Activated CD8-positive, alpha-beta T cell treated with anti-CD3 and anti-CD28 coated beads for 36 hours (primary cell): ENCODE measurements at regions not wholly inside any gene's neighbourhood (a gene's known extent, or its start where the extent isn't known, plus 50 kb on each side); places are given as distances from the start of the nearest gene placed in this dataset.

Source experiments
- ATAC-seq: fragments of 200-7000 bp; cut with Tn5 transposase; one replicate; pipeline ENCODE4 v1.10.0; 2021; ENCODE audit warnings: mild to moderate bottlenecking, moderate library complexity
- CTCF ChIA-PET: fragments of 350-600 bp; sonication (Branson Sonifier 250); formaldehyde crosslinking; loops from one replicate; lab custom pipeline; 2021; ENCODE audit warnings: antibody characterized with exemption; lab: Charles Lee
- POLR2A ChIA-PET: fragments of 350-600 bp; sonication (Branson Sonifier 250); formaldehyde crosslinking; loops from one replicate; lab custom pipeline; 2021; ENCODE audit warnings: antibody characterized with exemption; lab: Charles Lee
- DNase-seq: peaks from one replicate; pipeline ENCODE4 v3.0.0-alpha.2; 2020
- H3K27ac Mint-ChIP-seq: one replicate; pipeline ENCODE4 v1.8.0; 2021; ENCODE audit warnings: mild to moderate bottlenecking, mixed read lengths
- H3K27me3 Mint-ChIP-seq: one replicate; pipeline ENCODE4 v1.8.0; 2021; ENCODE audit warnings: mixed read lengths
- H3K36me3 Mint-ChIP-seq: one replicate; pipeline ENCODE4 v1.8.0; 2021; ENCODE audit warnings: low read depth, mixed read lengths
- H3K4me1 Mint-ChIP-seq: one replicate; pipeline ENCODE4 v1.8.0; 2021; ENCODE audit warnings: low read depth, mixed read lengths
- H3K4me3 Mint-ChIP-seq: one replicate; pipeline ENCODE4 v1.8.0; 2021; ENCODE audit warnings: mild to moderate bottlenecking, moderate library complexity, mixed read lengths
- H3K9me3 Mint-ChIP-seq: one replicate; pipeline ENCODE4 v1.8.0; 2021; ENCODE audit warnings: mixed read lengths
- intact Hi-C: fragments of 100-400 bp; cut with micrococcal nuclease; formaldehyde crosslinking; loops from one replicate; pipeline ENCODE4 v1.10.0; 2022
- TF ChIP-seq, protein P1 (sequence below): fragments of 200-600 bp; IDR thresholded peaks from one replicate; pipeline ENCODE4 v1.8.0; 2022; ENCODE audit warnings: antibody characterized with exemption, mild to moderate bottlenecking

DNA sequence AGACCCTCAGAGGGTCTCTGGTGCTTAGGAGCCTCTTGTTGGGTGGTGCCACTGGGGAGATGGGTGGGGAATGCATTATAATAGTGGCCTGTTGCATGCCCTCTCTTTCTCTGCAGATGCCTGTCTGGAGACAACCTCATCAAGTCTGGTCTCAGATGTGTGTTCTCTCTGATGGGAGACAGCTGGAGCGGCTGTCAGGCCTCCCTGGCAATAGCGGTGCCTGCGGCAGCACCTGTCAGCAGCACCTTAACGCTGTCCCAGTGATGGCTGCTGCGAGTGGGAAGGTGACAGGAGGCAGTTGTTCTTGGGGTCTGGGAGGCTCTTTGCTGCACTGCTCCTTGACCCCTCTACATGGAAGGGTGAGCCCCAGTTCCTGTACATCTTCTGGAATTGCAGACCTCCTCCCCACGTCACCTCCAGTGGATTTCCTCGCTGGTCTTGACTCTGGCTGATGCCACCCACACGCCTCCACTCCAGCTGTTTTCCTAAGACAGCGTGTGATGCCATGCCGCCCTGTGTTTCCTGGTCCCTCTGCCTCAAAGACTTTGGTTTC lies 63.3 kb upstream of the BLCAP start:
- H3K36me3 Mint-ChIP-seq = no peaks in the 10 kb centered on the region
- H3K4me3 Mint-ChIP-seq = no peak overlapping the region
- ATAC-seq = no peak
- DNase-seq = no peak
- intact Hi-C loops = no loop called here
- no peak overlapping the region for H3K27ac Mint-ChIP-seq
- H3K4me1 Mint-ChIP-seq = no peaks in the 10 kb centered on the region
- TF ChIP-seq, protein P1, sequence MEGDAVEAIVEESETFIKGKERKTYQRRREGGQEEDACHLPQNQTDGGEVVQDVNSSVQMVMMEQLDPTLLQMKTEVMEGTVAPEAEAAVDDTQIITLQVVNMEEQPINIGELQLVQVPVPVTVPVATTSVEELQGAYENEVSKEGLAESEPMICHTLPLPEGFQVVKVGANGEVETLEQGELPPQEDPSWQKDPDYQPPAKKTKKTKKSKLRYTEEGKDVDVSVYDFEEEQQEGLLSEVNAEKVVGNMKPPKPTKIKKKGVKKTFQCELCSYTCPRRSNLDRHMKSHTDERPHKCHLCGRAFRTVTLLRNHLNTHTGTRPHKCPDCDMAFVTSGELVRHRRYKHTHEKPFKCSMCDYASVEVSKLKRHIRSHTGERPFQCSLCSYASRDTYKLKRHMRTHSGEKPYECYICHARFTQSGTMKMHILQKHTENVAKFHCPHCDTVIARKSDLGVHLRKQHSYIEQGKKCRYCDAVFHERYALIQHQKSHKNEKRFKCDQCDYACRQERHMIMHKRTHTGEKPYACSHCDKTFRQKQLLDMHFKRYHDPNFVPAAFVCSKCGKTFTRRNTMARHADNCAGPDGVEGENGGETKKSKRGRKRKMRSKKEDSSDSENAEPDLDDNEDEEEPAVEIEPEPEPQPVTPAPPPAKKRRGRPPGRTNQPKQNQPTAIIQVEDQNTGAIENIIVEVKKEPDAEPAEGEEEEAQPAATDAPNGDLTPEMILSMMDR = no peak
- peaks cover 7% of the 10 kb centered on the region for H3K27me3 Mint-ChIP-seq
- ChIA-PET POLR2A (no interaction called here), CTCF (no interaction called here)
- no peaks in the 10 kb centered on the region for H3K9me3 Mint-ChIP-seq

DNA sequence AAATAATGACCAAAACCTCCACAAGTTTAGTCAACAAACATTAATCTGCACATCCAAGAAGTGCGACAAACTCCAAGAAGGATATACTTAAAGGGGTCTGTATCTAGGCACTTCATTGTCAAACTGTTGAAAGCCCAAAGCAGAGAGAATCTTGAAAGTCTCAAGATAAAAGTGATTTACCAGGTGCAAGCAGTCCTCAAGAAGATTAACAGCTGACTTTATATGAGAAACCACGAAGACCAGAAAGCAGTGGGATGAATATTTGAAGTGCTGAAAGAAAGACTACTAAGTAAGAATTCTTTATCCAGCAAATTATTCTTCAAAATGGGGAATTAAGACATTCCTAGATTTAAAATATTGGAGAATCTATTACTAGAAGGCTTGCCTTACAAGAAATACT lies 58.4 kb upstream of the BLCAP start:
- H3K27me3 Mint-ChIP-seq = peaks cover 21% of the 10 kb centered on the region
- no peaks in the 10 kb centered on the region for H3K36me3 Mint-ChIP-seq
- no peaks in the 10 kb centered on the region for H3K4me1 Mint-ChIP-seq
- H3K27ac Mint-ChIP-seq = no peak overlapping the region
- intact Hi-C loops = no loop called here
- TF ChIP-seq, protein P1 = no peak
- H3K4me3 Mint-ChIP-seq = no peak overlapping the region
- CTCF ChIA-PET = interaction anchor here (1.5 kb wide), 1 partner anchor 635 kb away, joined by 3 read pairs; no protein-coding TSS in a partner anchor
- no peaks in the 10 kb centered on the region for H3K9me3 Mint-ChIP-seq
- DNase-seq = no peak
- POLR2A ChIA-PET = no interaction called here
- no peak for ATAC-seq

DNA sequence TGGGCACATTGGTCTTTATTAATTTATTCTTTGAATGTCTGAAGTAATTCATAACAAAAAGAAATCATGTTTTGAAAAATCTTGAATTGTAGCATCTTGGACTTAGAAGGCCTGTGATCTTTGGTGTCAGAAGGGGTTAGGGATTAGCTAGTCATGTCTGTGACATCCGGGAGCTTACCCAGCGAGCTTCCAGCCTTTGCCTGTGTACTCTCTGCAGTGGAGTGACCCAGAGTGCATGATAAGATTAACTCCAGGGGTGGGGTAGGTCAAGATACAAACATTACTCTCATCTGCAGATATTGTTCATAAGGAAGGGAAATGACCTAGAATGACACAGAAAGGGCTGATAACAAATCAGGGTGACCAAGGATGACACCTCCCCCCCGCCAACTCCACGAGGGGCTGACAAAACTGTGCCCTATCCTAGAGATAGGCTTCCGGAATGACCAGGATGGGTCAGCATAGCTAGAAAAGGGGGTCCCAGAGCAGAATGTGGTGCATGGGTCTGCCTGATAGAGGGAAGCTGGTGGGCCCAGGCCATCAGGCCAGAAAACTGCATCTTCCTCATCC lies 56.6 kb upstream of the BLCAP start:
- H3K36me3 Mint-ChIP-seq = no peaks in the 10 kb centered on the region
- no peaks in the 10 kb centered on the region for H3K4me1 Mint-ChIP-seq
- ChIA-PET POLR2A (no interaction called here), CTCF (interaction anchor here (1.5 kb wide), 1 partner anchor 637 kb away, joined by 3 read pairs; no protein-coding TSS in a partner anchor)
- no peak overlapping the region for H3K4me3 Mint-ChIP-seq
- intact Hi-C loops = no loop called here
- DNase-seq (no peak), ATAC-seq (no peak)
- H3K27ac Mint-ChIP-seq = no peak overlapping the region
- H3K27me3 Mint-ChIP-seq = peaks cover 26% of the 10 kb centered on the region
- TF ChIP-seq, protein P1 = no peak
- H3K9me3 Mint-ChIP-seq = no peaks in the 10 kb centered on the region

DNA sequence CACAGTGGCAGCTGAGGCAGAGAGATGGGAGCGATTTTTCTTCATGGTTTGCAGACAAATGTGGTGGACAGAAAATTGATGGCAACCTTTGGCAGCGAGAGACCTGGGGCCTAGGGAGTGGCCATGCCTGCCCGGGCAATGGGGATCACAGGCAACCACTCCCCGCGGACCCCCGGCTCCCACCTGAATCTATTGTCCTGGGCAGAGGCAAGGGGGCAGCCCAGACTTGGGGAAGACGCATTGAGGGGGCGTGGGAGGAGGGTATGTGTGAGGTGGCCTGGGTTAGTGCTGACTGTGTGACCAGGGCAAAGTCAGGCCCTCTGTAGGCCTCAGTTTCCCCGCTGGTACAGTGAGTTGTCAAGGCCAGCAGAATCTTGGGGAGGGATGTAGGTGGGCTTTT lies 53.6 kb upstream of the BLCAP start:
- ChIA-PET CTCF (no interaction called here), POLR2A (no interaction called here)
- intact Hi-C loops = no loop called here
- H3K4me3 Mint-ChIP-seq = no peak overlapping the region
- no peaks in the 10 kb centered on the region for H3K4me1 Mint-ChIP-seq
- TF ChIP-seq, protein P1 = no peak
- no peak for DNase-seq
- no peaks in the 10 kb centered on the region for H3K36me3 Mint-ChIP-seq
- no peaks in the 10 kb centered on the region for H3K9me3 Mint-ChIP-seq
- H3K27me3 Mint-ChIP-seq = peaks cover 26% of the 10 kb centered on the region
- no peak for ATAC-seq
- H3K27ac Mint-ChIP-seq = no peak overlapping the region

DNA sequence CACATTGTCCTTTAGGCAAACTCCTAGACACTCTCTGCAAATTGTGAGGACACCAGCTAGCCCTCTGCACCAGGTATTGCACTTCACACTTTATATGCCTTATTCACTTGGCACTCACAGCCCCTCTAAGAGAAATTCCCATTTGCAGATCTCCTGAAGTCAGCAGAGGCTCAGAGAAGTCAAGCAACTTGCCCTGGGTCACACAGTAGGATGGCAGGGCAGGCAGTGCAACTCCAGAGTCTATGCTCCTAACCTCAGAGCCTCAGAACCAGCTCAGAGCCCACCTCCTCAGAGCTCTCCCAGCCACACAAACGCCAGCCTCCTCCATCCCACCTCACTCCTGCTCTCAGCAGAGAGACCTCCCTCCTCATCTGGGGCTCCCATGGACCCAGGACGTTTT lies 52.4 kb upstream of the BLCAP start:
- no peak for DNase-seq
- intact Hi-C loops = no loop called here
- TF ChIP-seq, protein P1 = no peak
- Mint-ChIP-seq H3K36me3 (no peaks in the 10 kb centered on the region), H3K4me1 (no peaks in the 10 kb centered on the region), H3K9me3 (no peaks in the 10 kb centered on the region), H3K27me3 (peaks cover 23% of the 10 kb centered on the region), H3K27ac (no peak overlapping the region), H3K4me3 (no peak overlapping the region)
- ChIA-PET CTCF (no interaction called here), POLR2A (no interaction called here)
- ATAC-seq = no peak
